H9 (cell line): ENCODE measurements at regions not wholly inside any gene's neighbourhood (a gene's known extent, or its start where the extent isn't known, plus 50 kb on each side); places are given as distances from the start of the nearest gene placed in this dataset.

ENCODE experiments used
- DNase-seq: peaks from one replicate; pipeline ENCODE4 v3.0.0-alpha.2; 2017
- H2AFZ ChIP-seq: one replicate; pipeline ENCODE4 v1.6.1; 2013; ENCODE audit warnings: mild to moderate bottlenecking, low read length, control low read depth, moderate library complexity
- H2AK5ac ChIP-seq: 2 replicates; pipeline ENCODE4 v1.6.1; 2013; ENCODE audit warnings: low read length, control low read depth, mixed read lengths; ENCODE audit not compliant: insufficient read length
- H2BK120ac ChIP-seq: one replicate; pipeline ENCODE4 v1.6.1; 2013; ENCODE audit warnings: low read depth, mild to moderate bottlenecking, low read length, control low read depth, inconsistent platforms; ENCODE audit not compliant: poor library complexity, severe bottlenecking
- H2BK12ac ChIP-seq: 2 replicates; pipeline ENCODE4 v1.6.1; 2013; ENCODE audit warnings: low read length, control low read depth, mixed read lengths, low read depth; ENCODE audit not compliant: insufficient read length
- H2BK15ac ChIP-seq: 2 replicates; pipeline ENCODE4 v1.6.1; 2013; ENCODE audit warnings: low read depth, low read length, control low read depth
- H2BK20ac ChIP-seq: one replicate; pipeline ENCODE4 v1.6.1; 2013; ENCODE audit warnings: low read depth, mild to moderate bottlenecking, low read length, control low read depth, inconsistent platforms; ENCODE audit not compliant: poor library complexity, severe bottlenecking
- H2BK5ac ChIP-seq: 2 replicates; pipeline ENCODE4 v1.6.1; 2013; ENCODE audit warnings: low read length, control low read depth, mixed read lengths; ENCODE audit not compliant: insufficient read length
- H3K14ac ChIP-seq: 2 replicates; pipeline ENCODE4 v1.6.1; 2013; ENCODE audit warnings: low read length, control low read depth; ENCODE audit not compliant: insufficient read depth
- H3K18ac ChIP-seq: 2 replicates; pipeline ENCODE4 v1.6.1; 2013; ENCODE audit warnings: low read depth, mild to moderate bottlenecking, mixed read lengths, low read length, control low read depth; ENCODE audit not compliant: insufficient read length
- H3K23ac ChIP-seq: 2 replicates; pipeline ENCODE4 v1.6.1; 2013; ENCODE audit warnings: low read length, control low read depth, mixed read lengths, low read depth; ENCODE audit not compliant: insufficient read length
- H3K23me2 ChIP-seq: 2 replicates; pipeline ENCODE4 v1.6.1; 2013; ENCODE audit warnings: low read depth, mild to moderate bottlenecking, mixed read lengths, low read length, control low read depth; ENCODE audit not compliant: insufficient read length, poor library complexity, severe bottlenecking
- H3K27ac ChIP-seq: 2 replicates; pipeline ENCODE4 v1.5.1; 2013; ENCODE audit warnings: low read length, control low read depth, mixed read lengths, low read depth; ENCODE audit not compliant: insufficient read length
- H3K27me3 ChIP-seq: 2 replicates; pipeline ENCODE4 v1.6.1; 2013; ENCODE audit warnings: low read length, control low read depth, inconsistent platforms; ENCODE audit not compliant: insufficient read depth
- H3K4ac ChIP-seq: 2 replicates; pipeline ENCODE4 v1.6.1; 2013; ENCODE audit warnings: low read depth, mild to moderate bottlenecking, control low read depth, inconsistent platforms, low read length, moderate library complexity
- H3K4me1 ChIP-seq: 2 replicates; pipeline ENCODE4 v1.6.1; 2013; ENCODE audit warnings: low read length, control low read depth, inconsistent platforms; ENCODE audit not compliant: insufficient read depth
- H3K4me2 ChIP-seq: 2 replicates; pipeline ENCODE4 v1.6.1; 2013; ENCODE audit warnings: low read length, control low read depth, mixed read lengths; ENCODE audit not compliant: insufficient read length, insufficient read depth
- H3K56ac ChIP-seq: 2 replicates; pipeline ENCODE4 v1.6.1; 2013; ENCODE audit warnings: low read depth, mild to moderate bottlenecking, mixed read lengths, low read length, control low read depth; ENCODE audit not compliant: insufficient read length
- H3K79me1 ChIP-seq: 2 replicates; pipeline ENCODE4 v1.6.1; 2013; ENCODE audit warnings: low read depth, mild to moderate bottlenecking, moderate library complexity, low read length, control low read depth, inconsistent platforms; ENCODE audit not compliant: insufficient read depth, poor library complexity, severe bottlenecking
- H3K79me2 ChIP-seq: 2 replicates; pipeline ENCODE4 v1.6.1; 2013; ENCODE audit warnings: low read length, control low read depth, inconsistent platforms; ENCODE audit not compliant: insufficient read depth
- H3K9ac ChIP-seq: 2 replicates; pipeline ENCODE4 v1.6.1; 2013; ENCODE audit warnings: low read length, control low read depth, mixed read lengths; ENCODE audit not compliant: insufficient read length; ENCODE audit errors: extremely low read depth
- H3K9me3 ChIP-seq: one replicate; pipeline ENCODE4 v1.6.1; 2013; ENCODE audit warnings: low read depth, low read length, inconsistent platforms; ENCODE audit not compliant: control insufficient read depth
- H3T11ph ChIP-seq: one replicate; pipeline ENCODE4 v1.6.1; 2013; ENCODE audit warnings: mild to moderate bottlenecking, low read length, control low read depth, inconsistent platforms
- H4K20me1 ChIP-seq: one replicate; pipeline ENCODE4 v1.6.1; 2013; ENCODE audit not compliant: control insufficient read depth, insufficient read length, insufficient read depth
- H4K5ac ChIP-seq: 2 replicates; pipeline ENCODE4 v1.6.1; 2013; ENCODE audit warnings: low read depth, mild to moderate bottlenecking, mixed read lengths, low read length, control low read depth; ENCODE audit not compliant: insufficient read length
- H4K8ac ChIP-seq: replicated peaks from 2 replicates; pipeline ENCODE4 v1.6.1; 2013; ENCODE audit warnings: low read length, control low read depth, mixed read lengths, low read depth; ENCODE audit not compliant: insufficient read length
- H4K91ac ChIP-seq: 2 replicates; pipeline ENCODE4 v1.6.1; 2013; ENCODE audit warnings: low read depth, mild to moderate bottlenecking, moderate library complexity, mixed read lengths, low read length, control low read depth; ENCODE audit not compliant: insufficient read length
- H3K27ac Mint-ChIP-seq, 3 experiments: 2 replicates in 2 of 3; 3 replicates in 1 of 3; pipeline ENCODE4 v1.8.0; 2020 to 2021; ENCODE audit warnings: mixed read lengths in 3 of 3, mild to moderate bottlenecking in 1 of 3, moderate library complexity in 1 of 3
- H3K27me3 Mint-ChIP-seq: 2 replicates; pipeline ENCODE4 v1.8.0; 2021; ENCODE audit warnings: low read depth, mild to moderate bottlenecking, moderate library complexity, mixed read lengths
- H3K36me3 Mint-ChIP-seq, 3 experiments: 2 replicates in 2 of 3; 3 replicates in 1 of 3; pipeline ENCODE4 v1.8.0; 2020 to 2021; ENCODE audit warnings: low read depth in 3 of 3, mixed read lengths in 3 of 3; ENCODE audit not compliant: insufficient read depth in 1 of 3
- H3K4me1 Mint-ChIP-seq, 2 experiments: 2 replicates each; pipeline ENCODE4 v1.8.0; 2020; ENCODE audit warnings: mixed read lengths in 2 of 2
- H3K4me3 Mint-ChIP-seq, 2 experiments: 2 replicates in 1 of 2; 3 replicates in 1 of 2; pipeline ENCODE4 v1.8.0; 2020 to 2021; ENCODE audit warnings: mild to moderate bottlenecking in 2 of 2, mixed read lengths in 2 of 2, moderate library complexity in 1 of 2
- H3K9me3 Mint-ChIP-seq, 2 experiments: 2 replicates in 1 of 2; 3 replicates in 1 of 2; pipeline ENCODE4 v1.8.0; 2020; ENCODE audit warnings: mild to moderate bottlenecking in 2 of 2, mixed read lengths in 2 of 2, moderate library complexity in 1 of 2
- WGBS: extraction: QIAGEN DNeasy Blood & Tissue Kit; methylation state at CpG from one replicate; pipeline ENCODE4 v1.1.7; 2013; ENCODE audit warnings: missing lambda C conversion rate, low lambda C conversion rate, mixed read lengths; ENCODE audit not compliant: insufficient read length; ENCODE audit errors: extremely low coverage; 5-methylcytosine and 5-hydroxymethylcytosine counted together
- TF ChIP-seq, protein P1 (sequence below): fragments of 200-600 bp; sonication (generic); conservative IDR thresholded peaks from 3 replicates; pipeline ENCODE4 v1.8.0; 2021; ENCODE audit warnings: antibody characterized with exemption, mild to moderate bottlenecking

DNA sequence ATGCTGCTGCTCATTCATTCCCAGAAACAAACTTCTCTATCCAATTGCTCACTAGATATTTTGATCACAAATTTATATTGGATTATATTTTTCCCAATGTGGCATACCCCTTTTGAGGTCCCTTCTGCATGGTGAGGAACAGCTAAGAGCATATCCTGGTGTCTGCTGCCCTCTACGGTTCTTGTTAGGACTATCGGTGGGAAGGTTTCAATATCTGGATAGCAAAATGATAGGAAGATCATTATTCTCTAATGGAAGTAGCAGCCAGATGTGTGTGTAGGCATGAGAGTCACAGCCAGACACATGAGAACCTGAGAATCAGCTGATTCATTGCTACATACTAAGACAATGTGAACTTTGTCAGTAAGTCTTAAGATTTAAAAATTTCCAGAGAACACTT is 1422.4 kb upstream of the MIR17HG start:
- Histone ChIP-seq H4K5ac (no peak overlapping the region), H3K23me2 (no peaks in the 10 kb centered on the region), H4K20me1 (no peaks in the 10 kb centered on the region), H3K18ac (no peak overlapping the region), H3K79me2 (no peaks in the 10 kb centered on the region), H3K27me3 (no peaks in the 10 kb centered on the region), H2AK5ac (no peak overlapping the region), H2BK15ac (no peak overlapping the region), H4K8ac (no peak overlapping the region), H3K4me1 (no peaks in the 10 kb centered on the region), H3K4ac (no peak overlapping the region), H2BK12ac (no peak overlapping the region), H2BK20ac (no peak overlapping the region), H2BK120ac (no peak overlapping the region), H3K23ac (no peak overlapping the region), H3K56ac (no peak overlapping the region), H3T11ph (no peak overlapping the region), H4K91ac (no peak overlapping the region), H3K27ac (no peak overlapping the region), H2BK5ac (no peak overlapping the region), H3K9me3 (no peaks in the 10 kb centered on the region), H3K4me2 (no peak overlapping the region), H3K79me1 (no peaks in the 10 kb centered on the region), H2AFZ (no peak overlapping the region), H3K9ac (no peak overlapping the region), H3K14ac (no peak overlapping the region)
- WGBS: no CpG with 5 or more reads among the region's 2 CpGs
- no peak for DNase-seq
- TF ChIP-seq, protein P1, sequence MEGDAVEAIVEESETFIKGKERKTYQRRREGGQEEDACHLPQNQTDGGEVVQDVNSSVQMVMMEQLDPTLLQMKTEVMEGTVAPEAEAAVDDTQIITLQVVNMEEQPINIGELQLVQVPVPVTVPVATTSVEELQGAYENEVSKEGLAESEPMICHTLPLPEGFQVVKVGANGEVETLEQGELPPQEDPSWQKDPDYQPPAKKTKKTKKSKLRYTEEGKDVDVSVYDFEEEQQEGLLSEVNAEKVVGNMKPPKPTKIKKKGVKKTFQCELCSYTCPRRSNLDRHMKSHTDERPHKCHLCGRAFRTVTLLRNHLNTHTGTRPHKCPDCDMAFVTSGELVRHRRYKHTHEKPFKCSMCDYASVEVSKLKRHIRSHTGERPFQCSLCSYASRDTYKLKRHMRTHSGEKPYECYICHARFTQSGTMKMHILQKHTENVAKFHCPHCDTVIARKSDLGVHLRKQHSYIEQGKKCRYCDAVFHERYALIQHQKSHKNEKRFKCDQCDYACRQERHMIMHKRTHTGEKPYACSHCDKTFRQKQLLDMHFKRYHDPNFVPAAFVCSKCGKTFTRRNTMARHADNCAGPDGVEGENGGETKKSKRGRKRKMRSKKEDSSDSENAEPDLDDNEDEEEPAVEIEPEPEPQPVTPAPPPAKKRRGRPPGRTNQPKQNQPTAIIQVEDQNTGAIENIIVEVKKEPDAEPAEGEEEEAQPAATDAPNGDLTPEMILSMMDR: peak; percentile 74
- no peaks in the 10 kb centered on the region for H3K27me3 Mint-ChIP-seq
- H3K36me3 Mint-ChIP-seq: no peaks in the 10 kb centered on the region
- H3K27ac Mint-ChIP-seq: no peak overlapping the region
- H3K4me3 Mint-ChIP-seq: no peak overlapping the region
- H3K9me3 Mint-ChIP-seq: no peaks in the 10 kb centered on the region
- H3K4me1 Mint-ChIP-seq: peaks cover 5 to 7% of the 10 kb centered on the region in 2 experiments
